GM12892 (cell line): ENCODE measurements at regions not wholly inside any gene's neighbourhood (a gene's known extent, or its start where the extent isn't known, plus 50 kb on each side); places are given as distances from the start of the nearest gene placed in this dataset.
"Not testable (repeated sequence)": the region's sequence is repeated elsewhere in the genome, so short reads cannot be mapped to it uniquely, and the experiment has no call there.

Experiments used
- POLR2A ChIP-seq: IDR thresholded peaks from 2 replicates; pipeline ENCODE4 v1.6.1; 2011; ENCODE audit warnings: low read depth, low read length, control low read depth
- POLR2AphosphoS5 ChIP-seq: IDR thresholded peaks from 2 replicates; pipeline ENCODE4 v1.6.1; 2011; ENCODE audit warnings: low read depth, low read length, control low read depth
- TAF1 ChIP-seq: IDR thresholded peaks from 2 replicates; pipeline ENCODE4 v1.6.1; 2011; ENCODE audit warnings: low read depth, mild to moderate bottlenecking, control low read depth, low read length, borderline replicate concordance

- not testable (repeated sequence) for TF ChIP-seq POLR2A, POLR2AphosphoS5, TAF1
These were observed 462.6 kb upstream of the HS3ST5 start for GRCh38 chr6:114805426-114805825.
